Fibroblast of lung (primary cell): ENCODE measurements at regions not wholly inside any gene's neighbourhood (a gene's known extent, or its start where the extent isn't known, plus 50 kb on each side); places are given as distances from the start of the nearest gene placed in this dataset.

ENCODE experiments used
- DNase-seq, 2 donors: peaks; one replicate each; pipeline versions ENCODE4 v3.0.0 to v3.0.0-alpha.2; 2010; ENCODE audit warnings: low read depth in 2 of 2
- H2AFZ ChIP-seq: 2 replicates; pipeline ENCODE4 v1.5.1; 2012; ENCODE audit warnings: low read length, control low read depth, inconsistent platforms
- H3K27ac ChIP-seq: 2 replicates; pipeline ENCODE4 v1.5.1; 2011; ENCODE audit warnings: low read length, control low read depth; ENCODE audit not compliant: insufficient read depth
- H3K27me3 ChIP-seq: 2 replicates; pipeline ENCODE4 v1.5.1; 2011; ENCODE audit warnings: mild to moderate bottlenecking, low read length; ENCODE audit not compliant: control insufficient read depth, insufficient read depth
- H3K36me3 ChIP-seq: 2 replicates; pipeline ENCODE4 v1.5.1; 2011; ENCODE audit warnings: low read length; ENCODE audit not compliant: control insufficient read depth, insufficient read depth
- H3K4me1 ChIP-seq: 2 replicates; pipeline ENCODE4 v1.5.1; 2011; ENCODE audit warnings: low read length; ENCODE audit not compliant: control insufficient read depth, insufficient read depth; ENCODE audit errors: extremely low read depth
- H3K4me2 ChIP-seq: 2 replicates; pipeline ENCODE4 v1.5.1; 2011; ENCODE audit warnings: low read length, control low read depth; ENCODE audit not compliant: insufficient read depth; ENCODE audit errors: extremely low read depth
- H3K4me3 ChIP-seq, 4 experiments: fragments of 200-600 bp in 1 of 4; sonication (generic) in 1 of 4; replicated peaks in 1 of 4; 2 replicates each; pipeline ENCODE4 v1.5.1; 2011 to 2016; ENCODE audit warnings: low read length in 4 of 4, low read depth in 3 of 4, mild to moderate bottlenecking in 3 of 4, control low read depth in 2 of 4, inconsistent platforms in 1 of 4, mixed read lengths in 1 of 4; ENCODE audit not compliant: insufficient read depth in 1 of 4; ENCODE audit errors: control extremely low read depth in 1 of 4
- H3K79me2 ChIP-seq: 2 replicates; pipeline ENCODE4 v1.5.1; 2012; ENCODE audit warnings: mild to moderate bottlenecking, low read length, inconsistent platforms; ENCODE audit not compliant: control insufficient read depth, insufficient read depth
- H3K9ac ChIP-seq: 2 replicates; pipeline ENCODE4 v1.5.1; 2011; ENCODE audit warnings: mild to moderate bottlenecking, low read length, control low read depth; ENCODE audit not compliant: insufficient read depth
- H3K9me3 ChIP-seq: 2 replicates; pipeline ENCODE4 v1.5.1; 2012; ENCODE audit warnings: low read depth, low read length; ENCODE audit not compliant: control insufficient read depth, insufficient read depth
- H4K20me1 ChIP-seq: 2 replicates; pipeline ENCODE4 v1.5.1; 2011; ENCODE audit warnings: low read length; ENCODE audit not compliant: control insufficient read depth, insufficient read depth; ENCODE audit errors: extremely low read depth
- CTCF ChIP-seq, 2 donors: IDR thresholded peaks in 1 of 2; conservative IDR thresholded peaks in 1 of 2; 1 replicate in 1 of 2; 2 replicates in 1 of 2; pipeline ENCODE4 v1.5.1; 2011 to 2012; ENCODE audit warnings: low read length in 2 of 2, control low read depth in 1 of 2, inconsistent platforms in 1 of 2, low read depth in 1 of 2, mild to moderate bottlenecking in 1 of 2
- EZH2 ChIP-seq: IDR thresholded peaks from 2 replicates; pipeline ENCODE4 v1.5.1; 2012; ENCODE audit warnings: low read length, control low read depth, mild to moderate bottlenecking; ENCODE audit errors: missing control alignments

GRCh38 chr4:138095378-138095777 lies 146.8 kb downstream of the SLC7A11 start:
- TF ChIP-seq EZH2 (no peak), CTCF (conservative IDR thresholded peaks at IDR 0.05 in 1 of 2, IDR thresholded peaks at IDR 0.05 in 1 of 2; ENCODE audit: low read depth in 1 of 2, low read length in 2 of 2) (no peak)

GRCh38 chr4:138092060-138092459 lies 150.1 kb downstream of the SLC7A11 start:
- H3K9ac ChIP-seq, result no peak overlapping the region
- no peak overlapping the region for H3K4me3 ChIP-seq
- no peaks in the 10 kb centered on the region for H3K9me3 ChIP-seq
- no peaks in the 10 kb centered on the region for H4K20me1 ChIP-seq
- TF ChIP-seq CTCF (conservative IDR thresholded peaks at IDR 0.05 in 1 of 2, IDR thresholded peaks at IDR 0.05 in 1 of 2; ENCODE audit: low read depth in 1 of 2, low read length in 2 of 2) (no peak), EZH2 (no peak)
- DNase-seq, result no peak
- H3K4me1 ChIP-seq, result no peaks in the 10 kb centered on the region
- H3K27me3 ChIP-seq, result no peaks in the 10 kb centered on the region
- no peaks in the 10 kb centered on the region for H3K36me3 ChIP-seq
- H3K4me2 ChIP-seq, result no peak overlapping the region
- H3K79me2 ChIP-seq, result no peaks in the 10 kb centered on the region
- H3K27ac ChIP-seq, result no peak overlapping the region
- no peak overlapping the region for H2AFZ ChIP-seq

More at GRCh38 chr4:138095378-138095777, 146.8 kb downstream of the SLC7A11 start:
- Histone ChIP-seq H3K36me3 (no peaks in the 10 kb centered on the region), H3K27me3 (no peaks in the 10 kb centered on the region), H2AFZ (no peak overlapping the region), H3K4me2 (no peak overlapping the region), H3K9me3 (no peaks in the 10 kb centered on the region), H3K4me1 (no peaks in the 10 kb centered on the region), H4K20me1 (no peaks in the 10 kb centered on the region), H3K27ac (no peak overlapping the region), H3K79me2 (no peaks in the 10 kb centered on the region), H3K9ac (no peak overlapping the region), H3K4me3 (no peak overlapping the region)
- no peak for DNase-seq

- no peaks in the 10 kb centered on the region for H3K4me1 ChIP-seq
- H3K9me3 ChIP-seq, result no peaks in the 10 kb centered on the region
- H3K36me3 ChIP-seq, result no peaks in the 10 kb centered on the region
- TF ChIP-seq EZH2 (no peak), CTCF (conservative IDR thresholded peaks at IDR 0.05 in 1 of 2, IDR thresholded peaks at IDR 0.05 in 1 of 2; ENCODE audit: low read depth in 1 of 2, low read length in 2 of 2) (no peak)
- no peak overlapping the region for H3K27ac ChIP-seq
- H2AFZ ChIP-seq, result no peak overlapping the region
- no peak overlapping the region for H3K4me3 ChIP-seq
- H3K27me3 ChIP-seq, result no peaks in the 10 kb centered on the region
- H3K9ac ChIP-seq, result no peak overlapping the region
- no peak overlapping the region for H3K4me2 ChIP-seq
- no peaks in the 10 kb centered on the region for H3K79me2 ChIP-seq
- no peak for DNase-seq
- no peaks in the 10 kb centered on the region for H4K20me1 ChIP-seq
These were observed 151.1 kb downstream of the SLC7A11 start for GRCh38 chr4:138090918-138091676.
